HepG2 (cell line): ENCODE measurements at regions not wholly inside any gene's neighbourhood (a gene's known extent, or its start where the extent isn't known, plus 50 kb on each side); places are given as distances from the start of the nearest gene placed in this dataset.

Experiments used
- JUNB ChIP-seq: sonication (generic); formaldehyde crosslinking; IDR thresholded peaks from 2 replicates; pipeline ENCODE4 v1.8.0; 2022; ENCODE audit warnings: missing genetic modification reagents, mild to moderate bottlenecking, borderline replicate concordance
- MYC ChIP-seq: sonication (generic); formaldehyde crosslinking; IDR thresholded peaks from 2 replicates; pipeline ENCODE4 v1.9.0; 2021; ENCODE audit warnings: missing genetic modification reagents, borderline replicate concordance
- SIX4 ChIP-seq: sonication (generic); formaldehyde crosslinking; IDR thresholded peaks from 2 replicates; pipeline ENCODE4 v1.4.0; 2020; ENCODE audit warnings: missing genetic modification reagents
- ZNF224 ChIP-seq: sonication (generic); formaldehyde crosslinking; IDR thresholded peaks from 2 replicates; pipeline ENCODE4 v1.5.0; 2020; ENCODE audit warnings: mild to moderate bottlenecking, missing genetic modification reagents
- ZNF781 ChIP-seq: sonication (generic); formaldehyde crosslinking; IDR thresholded peaks from 2 replicates; pipeline ENCODE4 v1.5.1; 2020; ENCODE audit warnings: borderline replicate concordance, mild to moderate bottlenecking, missing genetic modification reagents; ENCODE audit errors: not compliant biosample characterization

DNA sequence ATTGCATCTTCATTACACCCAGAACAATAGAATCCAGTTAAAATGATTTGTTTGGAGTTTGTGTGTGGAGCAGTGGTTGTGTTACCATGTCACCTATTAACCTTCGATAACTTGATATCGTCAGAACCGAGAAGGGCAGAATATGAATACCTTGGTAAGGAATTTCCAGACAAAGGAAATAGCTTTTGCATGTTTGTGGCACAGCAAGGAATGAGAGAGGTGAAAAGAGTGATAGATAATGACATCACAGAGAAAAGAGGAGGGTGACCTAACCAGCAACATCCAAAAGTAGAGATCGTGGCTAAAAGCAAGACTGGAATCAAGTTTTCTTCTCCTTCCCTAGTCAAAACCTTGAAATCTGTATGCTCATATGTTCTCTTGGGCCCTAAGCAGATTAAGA, 244.6 kb upstream of the NEGR1 start:
- no peak for TF ChIP-seq MYC (CRISPR knock-in tag)
- no peak for TF ChIP-seq SIX4 (CRISPR knock-in tag)
- no peak for TF ChIP-seq ZNF781 (CRISPR knock-in tag)
- TF ChIP-seq JUNB (CRISPR knock-in tag), result no peak
- no peak for TF ChIP-seq ZNF224 (CRISPR knock-in tag)
